Activated T-cell treated with anti-CD3 and anti-CD28 coated beads, Interleukin-2, amount 50 U/mL, for 1 hour (primary cell): ENCODE measurements at regions not wholly inside any gene's neighbourhood (a gene's known extent, or its start where the extent isn't known, plus 50 kb on each side); places are given as distances from the start of the nearest gene placed in this dataset.
"Not testable (repeated sequence)": the region's sequence is repeated elsewhere in the genome, so short reads cannot be mapped to it uniquely, and the experiment has no call there.

Experiments
- DNase-seq: peaks from one replicate; pipeline ENCODE4 v3.0.0-alpha.2; 2020

GRCh38 chr13:50277906-50278305 is 262.7 kb downstream of the KCNRG start:
- no peak for DNase-seq

- no peak for DNase-seq
Observed at GRCh38 chr13:50280441-50280937, 265.2 kb downstream of the KCNRG start.

GRCh38 chr13:50282016-50282415 is 266.8 kb downstream of the KCNRG start:
- no peak for DNase-seq

GRCh38 chr13:50283017-50283416 is 267.8 kb downstream of the KCNRG start:
- DNase-seq = no peak

GRCh38 chr13:50284540-50284939 is 269.3 kb downstream of the KCNRG start:
- DNase-seq = no peak

GRCh38 chr13:50285283-50285682 is 270.0 kb downstream of the KCNRG start:
- DNase-seq = no peak

GRCh38 chr13:50286324-50286723 is 271.1 kb downstream of the KCNRG start:
- no peak for DNase-seq

- DNase-seq = no peak
Observed at GRCh38 chr13:50290186-50290585, 274.9 kb downstream of the KCNRG start.

- DNase-seq = no peak
Observed at GRCh38 chr13:50291611-50292010, 276.4 kb downstream of the KCNRG start.

GRCh38 chr13:50292081-50292480 is 276.8 kb downstream of the KCNRG start:
- no peak for DNase-seq

GRCh38 chr13:50294425-50294824 is 279.2 kb downstream of the KCNRG start:
- DNase-seq = not testable (repeated sequence)

GRCh38 chr13:50299546-50300249 is 284.5 kb downstream of the KCNRG start:
- no peak for DNase-seq

- no peak for DNase-seq
Observed at GRCh38 chr13:50303963-50304721, 288.9 kb downstream of the KCNRG start.

- DNase-seq = no peak
Observed at GRCh38 chr13:50306156-50306555, 290.9 kb downstream of the KCNRG start.

- DNase-seq = no peak
Observed at GRCh38 chr13:50309318-50309717, 294.1 kb downstream of the KCNRG start.

GRCh38 chr13:50309882-50310594 is 294.8 kb downstream of the KCNRG start:
- DNase-seq = no peak

GRCh38 chr13:50310734-50311133 is 295.5 kb downstream of the KCNRG start:
- no peak for DNase-seq

- DNase-seq = no peak
Observed at GRCh38 chr13:50318887-50319286, 303.6 kb downstream of the KCNRG start.

GRCh38 chr13:50319635-50320255 is 304.5 kb downstream of the KCNRG start:
- no peak for DNase-seq

GRCh38 chr13:50320271-50320862 is 305.1 kb downstream of the KCNRG start:
- no peak for DNase-seq

GRCh38 chr13:50322006-50322405 is 306.8 kb downstream of the KCNRG start:
- no peak for DNase-seq

- DNase-seq = no peak
Observed at GRCh38 chr13:50323440-50324065, 308.3 kb downstream of the KCNRG start.
